Loucy (cell line): ENCODE measurements at regions not wholly inside any gene's neighbourhood (a gene's known extent, or its start where the extent isn't known, plus 50 kb on each side); places are given as distances from the start of the nearest gene placed in this dataset.
A peak's percentile ranks its signal among the peaks of the same experiment; 100 is the strongest.

Experiments used
- H2AFZ ChIP-seq: fragments of 200-600 bp; sonication (generic); 2 replicates; pipeline ENCODE4 v1.6.0; 2016; ENCODE audit warnings: antibody characterized with exemption, mild to moderate bottlenecking, low read length, moderate library complexity
- H3F3A ChIP-seq: fragments of 200-600 bp; 2 replicates; pipeline ENCODE4 v1.6.0; 2016; ENCODE audit warnings: antibody characterized with exemption, low read depth, mild to moderate bottlenecking
- H3K27me3 ChIP-seq: fragments of 200-600 bp; sonication (generic); 2 replicates; pipeline ENCODE4 v1.6.1; 2014; ENCODE audit warnings: low read length, mild to moderate bottlenecking; ENCODE audit not compliant: insufficient read depth, poor library complexity, severe bottlenecking
- H3K36me3 ChIP-seq: fragments of 200-600 bp; sonication (generic); 2 replicates; pipeline ENCODE4 v1.6.1; 2016; ENCODE audit warnings: low read length; ENCODE audit not compliant: insufficient read depth
- H3K4me1 ChIP-seq: fragments of 200-600 bp; sonication (generic); 2 replicates; pipeline ENCODE4 v1.5.1; 2014; ENCODE audit warnings: low read length, mild to moderate bottlenecking; ENCODE audit not compliant: insufficient read depth, poor library complexity, severe bottlenecking
- H3K4me2 ChIP-seq: fragments of 200-600 bp; sonication (generic); 2 replicates; pipeline ENCODE4 v1.6.0; 2014; ENCODE audit warnings: antibody characterized with exemption, low read length, low read depth, mild to moderate bottlenecking; ENCODE audit not compliant: poor library complexity, severe bottlenecking
- H3K4me3 ChIP-seq: fragments of 200-600 bp; sonication (generic); 2 replicates; pipeline ENCODE4 v1.5.1; 2014; ENCODE audit warnings: low read length, mild to moderate bottlenecking, mixed read lengths; ENCODE audit not compliant: poor library complexity, severe bottlenecking
- H3K79me2 ChIP-seq: fragments of 200-600 bp; sonication (generic); 2 replicates; pipeline ENCODE4 v1.6.1; 2014; ENCODE audit warnings: low read length; ENCODE audit not compliant: insufficient read depth
- H3K9ac ChIP-seq: fragments of 200-600 bp; sonication (generic); 2 replicates; pipeline ENCODE4 v1.6.0; 2014; ENCODE audit warnings: mild to moderate bottlenecking, low read depth, low read length, moderate library complexity; ENCODE audit not compliant: poor library complexity, severe bottlenecking
- H3K9me2 ChIP-seq: fragments of 200-600 bp; sonication (generic); replicated peaks from 2 replicates; pipeline ENCODE4 v1.6.1; 2016; ENCODE audit warnings: low read depth, low read length, mixed read lengths
- H3K9me3 ChIP-seq: fragments of 200-600 bp; sonication (generic); 2 replicates; pipeline ENCODE4 v1.6.1; 2014; ENCODE audit warnings: mild to moderate bottlenecking, antibody characterized with exemption, low read length, low read depth; ENCODE audit not compliant: insufficient read depth
- H4K20me1 ChIP-seq: fragments of 200-600 bp; sonication (generic); 2 replicates; pipeline ENCODE4 v1.6.0; 2014; ENCODE audit warnings: antibody characterized with exemption, low read length, mild to moderate bottlenecking; ENCODE audit not compliant: insufficient read depth, poor library complexity, severe bottlenecking
- EZH2phosphoT487 ChIP-seq: fragments of 200-600 bp; IDR thresholded peaks from 2 replicates; pipeline ENCODE4 v1.6.1; 2018; ENCODE audit warnings: antibody characterized with exemption, mild to moderate bottlenecking, moderate library complexity, borderline replicate concordance
- TF ChIP-seq, protein P1 (sequence below): fragments of 200-600 bp; sonication (generic); conservative IDR thresholded peaks from 2 replicates; pipeline ENCODE4 v1.5.1; 2014; ENCODE audit warnings: mild to moderate bottlenecking, antibody characterized with exemption, low read length

DNA sequence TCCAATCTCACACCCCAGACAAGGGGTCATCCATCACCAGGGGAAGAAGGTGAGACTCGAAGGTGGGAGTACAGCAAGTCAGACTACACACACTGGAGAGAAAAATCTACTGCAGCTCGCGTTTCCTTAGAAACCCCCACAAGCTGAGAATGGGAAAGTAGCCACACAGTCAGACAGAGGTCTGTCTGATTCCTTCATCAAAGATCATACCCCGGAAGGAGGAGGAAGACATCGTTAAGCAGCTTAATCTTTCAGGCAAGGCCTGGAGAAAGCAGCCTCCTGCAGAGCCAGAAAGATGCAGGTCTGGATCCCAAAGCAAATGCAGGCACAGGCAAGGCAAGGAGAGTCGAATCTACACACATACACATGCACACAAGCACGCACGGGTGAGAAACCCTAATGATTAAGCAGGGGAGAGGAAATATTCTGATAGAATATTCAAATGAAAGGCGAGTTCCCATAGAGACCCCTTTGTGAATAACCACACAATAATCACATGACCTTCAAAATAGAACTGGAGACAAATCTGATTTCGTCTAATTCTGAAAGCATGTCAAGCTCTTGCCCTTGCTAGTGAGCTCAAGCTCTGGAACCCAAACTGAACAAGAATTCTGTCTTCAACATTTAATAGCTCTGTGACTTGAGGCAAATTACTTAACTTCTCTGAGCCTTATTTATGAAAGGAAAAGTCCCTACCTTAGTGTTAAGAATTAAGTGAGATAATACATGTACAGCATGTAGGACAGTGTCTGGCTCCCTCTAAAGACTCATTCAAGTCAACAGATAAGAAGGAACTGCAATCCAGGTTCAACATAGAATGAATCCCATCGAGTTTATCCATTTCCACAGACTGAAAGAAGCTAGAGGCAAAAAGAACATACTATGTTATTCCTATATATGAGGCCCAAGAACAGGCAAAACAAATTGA is 387.8 kb downstream of the OMA1 start:
- Histone ChIP-seq H3F3A (no peaks in the 10 kb centered on the region), H4K20me1 (no peaks in the 10 kb centered on the region), H2AFZ (no peak overlapping the region), H3K4me1 (peaks cover 80% of the 10 kb centered on the region), H3K9me3 (no peaks in the 10 kb centered on the region), H3K4me2 (no peak overlapping the region), H3K27me3 (no peaks in the 10 kb centered on the region), H3K9ac (peak overlapping the region; percentile 51), H3K4me3 (no peak overlapping the region), H3K9me2 (no peaks in the 10 kb centered on the region), H3K36me3 (no peaks in the 10 kb centered on the region), H3K79me2 (no peaks in the 10 kb centered on the region)
- no peak for TF ChIP-seq EZH2phosphoT487
- TF ChIP-seq, protein P1, sequence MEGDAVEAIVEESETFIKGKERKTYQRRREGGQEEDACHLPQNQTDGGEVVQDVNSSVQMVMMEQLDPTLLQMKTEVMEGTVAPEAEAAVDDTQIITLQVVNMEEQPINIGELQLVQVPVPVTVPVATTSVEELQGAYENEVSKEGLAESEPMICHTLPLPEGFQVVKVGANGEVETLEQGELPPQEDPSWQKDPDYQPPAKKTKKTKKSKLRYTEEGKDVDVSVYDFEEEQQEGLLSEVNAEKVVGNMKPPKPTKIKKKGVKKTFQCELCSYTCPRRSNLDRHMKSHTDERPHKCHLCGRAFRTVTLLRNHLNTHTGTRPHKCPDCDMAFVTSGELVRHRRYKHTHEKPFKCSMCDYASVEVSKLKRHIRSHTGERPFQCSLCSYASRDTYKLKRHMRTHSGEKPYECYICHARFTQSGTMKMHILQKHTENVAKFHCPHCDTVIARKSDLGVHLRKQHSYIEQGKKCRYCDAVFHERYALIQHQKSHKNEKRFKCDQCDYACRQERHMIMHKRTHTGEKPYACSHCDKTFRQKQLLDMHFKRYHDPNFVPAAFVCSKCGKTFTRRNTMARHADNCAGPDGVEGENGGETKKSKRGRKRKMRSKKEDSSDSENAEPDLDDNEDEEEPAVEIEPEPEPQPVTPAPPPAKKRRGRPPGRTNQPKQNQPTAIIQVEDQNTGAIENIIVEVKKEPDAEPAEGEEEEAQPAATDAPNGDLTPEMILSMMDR: peak; percentile 57

DNA sequence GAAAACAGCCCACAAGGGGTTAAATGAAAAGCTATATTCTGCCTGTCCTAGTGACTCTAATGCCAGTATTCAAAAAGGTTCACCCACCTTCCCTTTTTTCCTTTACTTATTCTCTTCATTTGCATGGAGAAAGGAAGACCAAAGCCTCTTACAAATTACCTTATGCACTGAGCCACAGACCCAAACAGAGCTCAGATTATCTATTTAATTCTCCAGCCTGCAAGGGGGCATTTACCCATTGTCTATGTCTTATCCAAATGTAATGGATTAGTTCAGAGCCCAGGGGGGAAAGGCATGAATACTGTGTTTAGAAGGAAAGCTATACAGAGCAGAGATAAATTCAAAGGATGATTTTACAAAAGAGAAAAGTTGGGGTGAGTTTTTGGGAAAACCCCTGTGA is 388.5 kb downstream of the OMA1 start:
- H3K4me3 ChIP-seq: no peak overlapping the region
- peak overlapping the region; percentile 51 for H3K9ac ChIP-seq
- TF ChIP-seq EZH2phosphoT487: no peak
- TF ChIP-seq, protein P1: no peak
- no peak overlapping the region for H2AFZ ChIP-seq
- no peaks in the 10 kb centered on the region for H4K20me1 ChIP-seq
- H3K9me2 ChIP-seq: no peaks in the 10 kb centered on the region
- H3K36me3 ChIP-seq: no peaks in the 10 kb centered on the region
- no peaks in the 10 kb centered on the region for H3F3A ChIP-seq
- peaks cover 87% of the 10 kb centered on the region for H3K4me1 ChIP-seq
- H3K9me3 ChIP-seq: no peaks in the 10 kb centered on the region
- H3K79me2 ChIP-seq: no peaks in the 10 kb centered on the region
- H3K27me3 ChIP-seq: no peaks in the 10 kb centered on the region
- H3K4me2 ChIP-seq: peak overlapping the region; percentile 15

DNA sequence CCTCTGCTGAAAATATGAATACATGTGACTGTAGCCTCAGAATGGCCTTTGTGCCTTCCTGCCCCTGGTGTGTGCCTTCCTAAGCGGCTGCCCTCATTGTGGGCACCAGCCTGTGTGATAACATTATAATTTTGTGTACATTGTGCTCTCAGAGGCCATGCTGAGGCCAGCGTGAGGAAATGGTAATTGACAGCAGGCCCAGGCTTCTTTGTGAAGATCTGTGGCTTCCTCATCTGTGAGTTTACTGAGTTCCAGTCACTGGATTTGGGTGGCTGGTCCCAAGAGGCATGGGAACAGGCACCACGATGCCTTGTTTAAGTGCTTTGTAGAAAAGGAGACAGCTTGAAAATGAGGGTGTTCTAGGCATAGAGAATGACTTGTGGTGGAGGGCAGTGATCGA is 389.3 kb downstream of the OMA1 start:
- H3K4me2 ChIP-seq: peak overlapping the region; percentile 15

More for the DNA sequence above, 389.3 kb downstream of the OMA1 start:
- Histone ChIP-seq H4K20me1 (no peaks in the 10 kb centered on the region), H3K9me3 (no peaks in the 10 kb centered on the region), H3K4me1 (peaks cover 87% of the 10 kb centered on the region), H3K27me3 (no peaks in the 10 kb centered on the region), H2AFZ (peak overlapping the region; percentile 74), H3K79me2 (no peaks in the 10 kb centered on the region), H3K9me2 (no peaks in the 10 kb centered on the region), H3F3A (no peaks in the 10 kb centered on the region), H3K4me3 (no peak overlapping the region), H3K9ac (peak overlapping the region; percentile 51), H3K36me3 (no peaks in the 10 kb centered on the region)
- TF ChIP-seq, protein P1: no peak
- no peak for TF ChIP-seq EZH2phosphoT487
